Mesenchymal stem cell (in vitro differentiated cells and primary cell): ENCODE measurements at regions not wholly inside any gene's neighbourhood (a gene's known extent, or its start where the extent isn't known, plus 50 kb on each side); places are given as distances from the start of the nearest gene placed in this dataset.
A peak's percentile ranks its signal among the peaks of the same experiment; 100 is the strongest.

ENCODE experiments used
- DNase-seq: peaks from one replicate; pipeline ENCODE4 v3.0.0-alpha.2; 2013
- H2AFZ ChIP-seq: one replicate; pipeline ENCODE4 v1.6.1; 2013; ENCODE audit warnings: low read depth, mild to moderate bottlenecking, control low read depth, inconsistent platforms, low read length, moderate library complexity
- H2AK5ac ChIP-seq: 2 replicates; pipeline ENCODE4 v1.6.1; 2013; ENCODE audit warnings: low read length, moderate library complexity, mild to moderate bottlenecking, inconsistent platforms; ENCODE audit not compliant: severe bottlenecking
- H2BK120ac ChIP-seq: one replicate; pipeline ENCODE4 v1.6.1; 2013; ENCODE audit warnings: low read depth, mild to moderate bottlenecking, inconsistent platforms, low read length, moderate library complexity
- H2BK12ac ChIP-seq, 2 experiments: one replicate each; pipeline ENCODE4 v1.6.1; 2013; ENCODE audit warnings: inconsistent platforms in 2 of 2, low read length in 2 of 2, mild to moderate bottlenecking in 2 of 2, moderate library complexity in 2 of 2, control low read depth in 1 of 2
- H2BK15ac ChIP-seq: one replicate; pipeline ENCODE4 v1.6.1; 2013; ENCODE audit warnings: mild to moderate bottlenecking, low read depth, inconsistent platforms; ENCODE audit not compliant: poor library complexity, severe bottlenecking
- H2BK5ac ChIP-seq: 2 replicates; pipeline ENCODE4 v1.6.1; 2013; ENCODE audit warnings: low read depth, mild to moderate bottlenecking, low read length, control low read depth, inconsistent platforms; ENCODE audit not compliant: poor library complexity, severe bottlenecking
- H3K14ac ChIP-seq, 2 experiments: one replicate each; pipeline ENCODE4 v1.6.1; 2013; ENCODE audit warnings: inconsistent platforms in 2 of 2, low read length in 2 of 2, control low read depth in 1 of 2, mild to moderate bottlenecking in 1 of 2, moderate library complexity in 1 of 2
- H3K18ac ChIP-seq, 2 experiments: one replicate each; pipeline ENCODE4 v1.6.1; 2013; ENCODE audit warnings: inconsistent platforms in 2 of 2, low read length in 2 of 2, control low read depth in 1 of 2, low read depth in 1 of 2, mild to moderate bottlenecking in 1 of 2
- H3K23ac ChIP-seq, 2 experiments: one replicate each; pipeline ENCODE4 v1.6.1; 2013; ENCODE audit warnings: inconsistent platforms in 2 of 2, low read length in 2 of 2, mild to moderate bottlenecking in 2 of 2, moderate library complexity in 2 of 2, control low read depth in 1 of 2
- H3K27ac ChIP-seq: 2 replicates; pipeline ENCODE4 v1.5.1; 2013; ENCODE audit warnings: mild to moderate bottlenecking, moderate library complexity, low read length, control low read depth, inconsistent platforms; ENCODE audit not compliant: poor library complexity, severe bottlenecking
- H3K27me3 ChIP-seq, 2 experiments: 2 replicates each; pipeline versions ENCODE4 v1.6.1 to v1.7.0; 2013; ENCODE audit warnings: low read length in 2 of 2, mild to moderate bottlenecking in 2 of 2, moderate library complexity in 2 of 2, control low read depth in 1 of 2, inconsistent platforms in 1 of 2; ENCODE audit not compliant: control insufficient read depth in 1 of 2, insufficient read depth in 1 of 2
- H3K36me3 ChIP-seq, 2 experiments: 2 replicates each; pipeline versions ENCODE4 v1.6.1 to v1.7.0; 2013; ENCODE audit warnings: low read length in 2 of 2, control low read depth in 1 of 2, inconsistent platforms in 1 of 2, low read depth in 1 of 2, mild to moderate bottlenecking in 1 of 2; ENCODE audit not compliant: insufficient read depth in 2 of 2, control insufficient read depth in 1 of 2
- H3K4ac ChIP-seq, 2 experiments: one replicate each; pipeline ENCODE4 v1.6.1; 2013; ENCODE audit warnings: inconsistent platforms in 2 of 2, low read length in 2 of 2, mild to moderate bottlenecking in 2 of 2, moderate library complexity in 2 of 2, control low read depth in 1 of 2, low read depth in 1 of 2
- H3K4me1 ChIP-seq: 2 replicates; pipeline ENCODE4 v1.6.1; 2013; ENCODE audit warnings: low read depth, low read length, control low read depth; ENCODE audit not compliant: control insufficient read depth, insufficient read depth
- H3K4me2 ChIP-seq: 2 replicates; pipeline ENCODE4 v1.6.1; 2013; ENCODE audit warnings: low read length, mild to moderate bottlenecking, inconsistent platforms; ENCODE audit not compliant: poor library complexity, severe bottlenecking
- H3K4me3 ChIP-seq, 2 experiments: 2 replicates each; pipeline versions ENCODE4 v1.5.1 to v1.7.0; 2013; ENCODE audit warnings: low read length in 2 of 2, mild to moderate bottlenecking in 2 of 2, control low read depth in 1 of 2, low read depth in 1 of 2; ENCODE audit not compliant: insufficient read depth in 1 of 2
- H3K79me1 ChIP-seq: replicated peaks from 2 replicates; pipeline ENCODE4 v1.6.1; 2013; ENCODE audit warnings: mild to moderate bottlenecking, control low read depth, low read length, inconsistent platforms; ENCODE audit not compliant: poor library complexity, severe bottlenecking
- H3K9ac ChIP-seq: 2 replicates; pipeline ENCODE4 v1.7.0; 2013; ENCODE audit warnings: mild to moderate bottlenecking, low read length, moderate library complexity
- H3K9me3 ChIP-seq: 2 replicates; pipeline ENCODE4 v1.7.0; 2013; ENCODE audit warnings: mild to moderate bottlenecking, low read length; ENCODE audit not compliant: control insufficient read depth
- H4K8ac ChIP-seq: one replicate; pipeline ENCODE4 v1.6.1; 2013; ENCODE audit warnings: inconsistent platforms, mild to moderate bottlenecking, low read length, moderate library complexity
- H4K91ac ChIP-seq: one replicate; pipeline ENCODE4 v1.6.1; 2013; ENCODE audit warnings: mild to moderate bottlenecking, low read length, inconsistent platforms
- WGBS: methylation state at CpG from one replicate; pipeline ENCODE4 v1.1.7; 2013; ENCODE audit warnings: mixed read lengths; 5-methylcytosine and 5-hydroxymethylcytosine counted together

GRCh38 chr2:106582148-106583143 lies 95.3 kb downstream of the CD8B2 start:
- Histone ChIP-seq H3K4me1 (no peaks in the 10 kb centered on the region), H2BK120ac (no peak overlapping the region), H3K4me3 (peak overlapping the region in 1 of 2 experiments; percentile 71), H3K4ac (no peak overlapping the region), H3K18ac (no peak overlapping the region), H3K36me3 (no peaks in the 10 kb centered on the region), H3K27me3 (peaks cover 41 to 67% of the 10 kb centered on the region in 2 experiments), H2BK12ac (no peak overlapping the region), H3K9ac (peak overlapping the region; percentile 84), H2AFZ (no peak overlapping the region), H4K91ac (no peak overlapping the region), H2BK15ac (no peak overlapping the region), H3K4me2 (peak overlapping the region; percentile 86), H3K79me1 (no peaks in the 10 kb centered on the region), H2BK5ac (no peak overlapping the region), H3K14ac (no peak overlapping the region), H3K9me3 (no peaks in the 10 kb centered on the region), H4K8ac (no peak overlapping the region), H2AK5ac (no peak overlapping the region), H3K23ac (no peak overlapping the region), H3K27ac (peak overlapping the region; percentile 13)
- DNase-seq: peak; percentile 79
- WGBS: 8% methylated on average over 19 of the region's 29 CpGs

- no peak overlapping the region for H4K8ac ChIP-seq
- no peak overlapping the region for H2AK5ac ChIP-seq
- H3K79me1 ChIP-seq: no peaks in the 10 kb centered on the region
- no peak overlapping the region for H3K4me3 ChIP-seq
- no peaks in the 10 kb centered on the region for H3K9me3 ChIP-seq
- H3K4me2 ChIP-seq: no peak overlapping the region
- no peak overlapping the region for H3K14ac ChIP-seq
- DNase-seq: no peak
- no peak overlapping the region for H4K91ac ChIP-seq
- no peak overlapping the region for H3K9ac ChIP-seq
- peaks cover 30 to 47% of the 10 kb centered on the region in 2 experiments for H3K27me3 ChIP-seq
- H2BK5ac ChIP-seq: no peak overlapping the region
- H3K4ac ChIP-seq: no peak overlapping the region
- H2BK120ac ChIP-seq: no peak overlapping the region
- H3K36me3 ChIP-seq: no peaks in the 10 kb centered on the region
- no peak overlapping the region for H2BK15ac ChIP-seq
- 64% methylated on average over 45 of the region's 47 CpGs for WGBS
- no peak overlapping the region for H3K23ac ChIP-seq
- no peak overlapping the region for H2AFZ ChIP-seq
- H2BK12ac ChIP-seq: no peak overlapping the region
- H3K18ac ChIP-seq: no peak overlapping the region
- no peak overlapping the region for H3K27ac ChIP-seq
- H3K4me1 ChIP-seq: no peaks in the 10 kb centered on the region
Observed at GRCh38 chr2:106584304-106584954, 97.3 kb downstream of the CD8B2 start.

GRCh38 chr2:106596844-106597243 lies 109.7 kb downstream of the CD8B2 start:
- H3K18ac ChIP-seq: no peak overlapping the region
- no peaks in the 10 kb centered on the region for H3K4me1 ChIP-seq
- H2AK5ac ChIP-seq: no peak overlapping the region
- H3K4me2 ChIP-seq: no peak overlapping the region
- no peak overlapping the region for H2BK15ac ChIP-seq
- H3K9ac ChIP-seq: no peak overlapping the region
- H3K27ac ChIP-seq: no peak overlapping the region
- H3K4me3 ChIP-seq: no peak overlapping the region
- no peak overlapping the region for H2BK120ac ChIP-seq
- H3K14ac ChIP-seq: no peak overlapping the region
- no peak overlapping the region for H2AFZ ChIP-seq
- DNase-seq: no peak
- no peaks in the 10 kb centered on the region for H3K36me3 ChIP-seq
- no peak overlapping the region for H4K8ac ChIP-seq
- H3K23ac ChIP-seq: no peak overlapping the region
- H2BK5ac ChIP-seq: no peak overlapping the region
- H2BK12ac ChIP-seq: no peak overlapping the region
- H3K27me3 ChIP-seq: peaks cover 3 to 4% of the 10 kb centered on the region in 2 experiments
- no peak overlapping the region for H4K91ac ChIP-seq
- 52% methylated on average over 4 of the region's 4 CpGs for WGBS
- no peaks in the 10 kb centered on the region for H3K79me1 ChIP-seq
- H3K4ac ChIP-seq: no peak overlapping the region
- no peaks in the 10 kb centered on the region for H3K9me3 ChIP-seq

- H3K9ac ChIP-seq: no peak overlapping the region
- DNase-seq: no peak
- no peaks in the 10 kb centered on the region for H3K4me1 ChIP-seq
- no peak overlapping the region for H4K8ac ChIP-seq
- H3K18ac ChIP-seq: no peak overlapping the region
- no peak overlapping the region for H4K91ac ChIP-seq
- no peaks in the 10 kb centered on the region for H3K36me3 ChIP-seq
- no peak overlapping the region for H3K27ac ChIP-seq
- no peak overlapping the region for H2AK5ac ChIP-seq
- no peaks in the 10 kb centered on the region for H3K79me1 ChIP-seq
- no peak overlapping the region for H3K4ac ChIP-seq
- H2BK12ac ChIP-seq: no peak overlapping the region
- no peak overlapping the region for H3K23ac ChIP-seq
- no peak overlapping the region for H2AFZ ChIP-seq
- H2BK120ac ChIP-seq: no peak overlapping the region
- WGBS: 100% methylated on average over 2 of the region's 3 CpGs
- no peak overlapping the region for H3K4me2 ChIP-seq
- no peaks in the 10 kb centered on the region for H3K9me3 ChIP-seq
- no peak overlapping the region for H3K14ac ChIP-seq
- H3K4me3 ChIP-seq: no peak overlapping the region
- H3K27me3 ChIP-seq: no peaks in the 10 kb centered on the region
- no peak overlapping the region for H2BK15ac ChIP-seq
- no peak overlapping the region for H2BK5ac ChIP-seq
Observed at GRCh38 chr2:106599540-106599939, 112.4 kb downstream of the CD8B2 start.
